H9 (cell line): ENCODE measurements at regions not wholly inside any gene's neighbourhood (a gene's known extent, or its start where the extent isn't known, plus 50 kb on each side); places are given as distances from the start of the nearest gene placed in this dataset.

Source experiments
- DNase-seq: peaks from one replicate; pipeline ENCODE4 v3.0.0-alpha.2; 2017
- H2AFZ ChIP-seq: one replicate; pipeline ENCODE4 v1.6.1; 2013; ENCODE audit warnings: mild to moderate bottlenecking, low read length, control low read depth, moderate library complexity
- H2AK5ac ChIP-seq: 2 replicates; pipeline ENCODE4 v1.6.1; 2013; ENCODE audit warnings: low read length, control low read depth, mixed read lengths; ENCODE audit not compliant: insufficient read length
- H2BK120ac ChIP-seq: one replicate; pipeline ENCODE4 v1.6.1; 2013; ENCODE audit warnings: low read depth, mild to moderate bottlenecking, low read length, control low read depth, inconsistent platforms; ENCODE audit not compliant: poor library complexity, severe bottlenecking
- H2BK12ac ChIP-seq: 2 replicates; pipeline ENCODE4 v1.6.1; 2013; ENCODE audit warnings: low read length, control low read depth, mixed read lengths, low read depth; ENCODE audit not compliant: insufficient read length
- H2BK15ac ChIP-seq: 2 replicates; pipeline ENCODE4 v1.6.1; 2013; ENCODE audit warnings: low read depth, low read length, control low read depth
- H2BK20ac ChIP-seq: one replicate; pipeline ENCODE4 v1.6.1; 2013; ENCODE audit warnings: low read depth, mild to moderate bottlenecking, low read length, control low read depth, inconsistent platforms; ENCODE audit not compliant: poor library complexity, severe bottlenecking
- H2BK5ac ChIP-seq: 2 replicates; pipeline ENCODE4 v1.6.1; 2013; ENCODE audit warnings: low read length, control low read depth, mixed read lengths; ENCODE audit not compliant: insufficient read length
- H3K14ac ChIP-seq: 2 replicates; pipeline ENCODE4 v1.6.1; 2013; ENCODE audit warnings: low read length, control low read depth; ENCODE audit not compliant: insufficient read depth
- H3K18ac ChIP-seq: 2 replicates; pipeline ENCODE4 v1.6.1; 2013; ENCODE audit warnings: low read depth, mild to moderate bottlenecking, mixed read lengths, low read length, control low read depth; ENCODE audit not compliant: insufficient read length
- H3K23ac ChIP-seq: 2 replicates; pipeline ENCODE4 v1.6.1; 2013; ENCODE audit warnings: low read length, control low read depth, mixed read lengths, low read depth; ENCODE audit not compliant: insufficient read length
- H3K23me2 ChIP-seq: 2 replicates; pipeline ENCODE4 v1.6.1; 2013; ENCODE audit warnings: low read depth, mild to moderate bottlenecking, mixed read lengths, low read length, control low read depth; ENCODE audit not compliant: insufficient read length, poor library complexity, severe bottlenecking
- H3K27ac ChIP-seq: 2 replicates; pipeline ENCODE4 v1.5.1; 2013; ENCODE audit warnings: low read length, control low read depth, mixed read lengths, low read depth; ENCODE audit not compliant: insufficient read length
- H3K27me3 ChIP-seq: 2 replicates; pipeline ENCODE4 v1.6.1; 2013; ENCODE audit warnings: low read length, control low read depth, inconsistent platforms; ENCODE audit not compliant: insufficient read depth
- H3K4ac ChIP-seq: 2 replicates; pipeline ENCODE4 v1.6.1; 2013; ENCODE audit warnings: low read depth, mild to moderate bottlenecking, control low read depth, inconsistent platforms, low read length, moderate library complexity
- H3K4me1 ChIP-seq: 2 replicates; pipeline ENCODE4 v1.6.1; 2013; ENCODE audit warnings: low read length, control low read depth, inconsistent platforms; ENCODE audit not compliant: insufficient read depth
- H3K4me2 ChIP-seq: 2 replicates; pipeline ENCODE4 v1.6.1; 2013; ENCODE audit warnings: low read length, control low read depth, mixed read lengths; ENCODE audit not compliant: insufficient read length, insufficient read depth
- H3K56ac ChIP-seq: 2 replicates; pipeline ENCODE4 v1.6.1; 2013; ENCODE audit warnings: low read depth, mild to moderate bottlenecking, mixed read lengths, low read length, control low read depth; ENCODE audit not compliant: insufficient read length
- H3K79me1 ChIP-seq: 2 replicates; pipeline ENCODE4 v1.6.1; 2013; ENCODE audit warnings: low read depth, mild to moderate bottlenecking, moderate library complexity, low read length, control low read depth, inconsistent platforms; ENCODE audit not compliant: insufficient read depth, poor library complexity, severe bottlenecking
- H3K79me2 ChIP-seq: 2 replicates; pipeline ENCODE4 v1.6.1; 2013; ENCODE audit warnings: low read length, control low read depth, inconsistent platforms; ENCODE audit not compliant: insufficient read depth
- H3K9ac ChIP-seq: 2 replicates; pipeline ENCODE4 v1.6.1; 2013; ENCODE audit warnings: low read length, control low read depth, mixed read lengths; ENCODE audit not compliant: insufficient read length; ENCODE audit errors: extremely low read depth
- H3K9me3 ChIP-seq: one replicate; pipeline ENCODE4 v1.6.1; 2013; ENCODE audit warnings: low read depth, low read length, inconsistent platforms; ENCODE audit not compliant: control insufficient read depth
- H3T11ph ChIP-seq: one replicate; pipeline ENCODE4 v1.6.1; 2013; ENCODE audit warnings: mild to moderate bottlenecking, low read length, control low read depth, inconsistent platforms
- H4K20me1 ChIP-seq: one replicate; pipeline ENCODE4 v1.6.1; 2013; ENCODE audit not compliant: control insufficient read depth, insufficient read length, insufficient read depth
- H4K5ac ChIP-seq: 2 replicates; pipeline ENCODE4 v1.6.1; 2013; ENCODE audit warnings: low read depth, mild to moderate bottlenecking, mixed read lengths, low read length, control low read depth; ENCODE audit not compliant: insufficient read length
- H4K8ac ChIP-seq: replicated peaks from 2 replicates; pipeline ENCODE4 v1.6.1; 2013; ENCODE audit warnings: low read length, control low read depth, mixed read lengths, low read depth; ENCODE audit not compliant: insufficient read length
- H4K91ac ChIP-seq: 2 replicates; pipeline ENCODE4 v1.6.1; 2013; ENCODE audit warnings: low read depth, mild to moderate bottlenecking, moderate library complexity, mixed read lengths, low read length, control low read depth; ENCODE audit not compliant: insufficient read length
- H3K27ac Mint-ChIP-seq, 3 experiments: 2 replicates in 2 of 3; 3 replicates in 1 of 3; pipeline ENCODE4 v1.8.0; 2020 to 2021; ENCODE audit warnings: mixed read lengths in 3 of 3, mild to moderate bottlenecking in 1 of 3, moderate library complexity in 1 of 3
- H3K27me3 Mint-ChIP-seq: 2 replicates; pipeline ENCODE4 v1.8.0; 2021; ENCODE audit warnings: low read depth, mild to moderate bottlenecking, moderate library complexity, mixed read lengths
- H3K36me3 Mint-ChIP-seq, 3 experiments: 2 replicates in 2 of 3; 3 replicates in 1 of 3; pipeline ENCODE4 v1.8.0; 2020 to 2021; ENCODE audit warnings: low read depth in 3 of 3, mixed read lengths in 3 of 3; ENCODE audit not compliant: insufficient read depth in 1 of 3
- H3K4me1 Mint-ChIP-seq, 2 experiments: 2 replicates each; pipeline ENCODE4 v1.8.0; 2020; ENCODE audit warnings: mixed read lengths in 2 of 2
- H3K4me3 Mint-ChIP-seq, 2 experiments: 2 replicates in 1 of 2; 3 replicates in 1 of 2; pipeline ENCODE4 v1.8.0; 2020 to 2021; ENCODE audit warnings: mild to moderate bottlenecking in 2 of 2, mixed read lengths in 2 of 2, moderate library complexity in 1 of 2
- H3K9me3 Mint-ChIP-seq, 2 experiments: 2 replicates in 1 of 2; 3 replicates in 1 of 2; pipeline ENCODE4 v1.8.0; 2020; ENCODE audit warnings: mild to moderate bottlenecking in 2 of 2, mixed read lengths in 2 of 2, moderate library complexity in 1 of 2
- CTCF ChIP-seq: fragments of 200-600 bp; sonication (generic); conservative IDR thresholded peaks from 3 replicates; pipeline ENCODE4 v1.8.0; 2021; ENCODE audit warnings: antibody characterized with exemption, mild to moderate bottlenecking
- WGBS: extraction: QIAGEN DNeasy Blood & Tissue Kit; methylation state at CpG from one replicate; pipeline ENCODE4 v1.1.7; 2013; ENCODE audit warnings: missing lambda C conversion rate, low lambda C conversion rate, mixed read lengths; ENCODE audit not compliant: insufficient read length; ENCODE audit errors: extremely low coverage; 5-methylcytosine and 5-hydroxymethylcytosine counted together

GRCh38 chr15:85879334-85880163 lies 84.8 kb upstream of the KLHL25 start:
- H3K9me3 ChIP-seq, result no peaks in the 10 kb centered on the region
- no peak overlapping the region for H2AFZ ChIP-seq
- H3K36me3 Mint-ChIP-seq, result no peaks in the 10 kb centered on the region; a peak in 2 of 7 replicates
- TF ChIP-seq CTCF, result no peak
- no peak overlapping the region for H2BK15ac ChIP-seq
- H4K8ac ChIP-seq, result no peak overlapping the region
- no peaks in the 10 kb centered on the region for H3K79me1 ChIP-seq
- no peak overlapping the region for H3K56ac ChIP-seq
- no peak overlapping the region for H3K4me3 Mint-ChIP-seq
- no peak overlapping the region for H2AK5ac ChIP-seq
- H3K4me1 ChIP-seq, result no peaks in the 10 kb centered on the region
- H3K79me2 ChIP-seq, result no peaks in the 10 kb centered on the region
- peaks cover 0 to 6% of the 10 kb centered on the region in 2 experiments; a peak in 2 of 5 replicates for H3K9me3 Mint-ChIP-seq
- no peak overlapping the region for H3K4me2 ChIP-seq
- no peak overlapping the region for H3K4ac ChIP-seq
- H3K27me3 ChIP-seq, result no peaks in the 10 kb centered on the region
- no CpG with 5 or more reads among the region's 20 CpGs for WGBS
- no peak overlapping the region for H2BK20ac ChIP-seq
- no peak overlapping the region for H3T11ph ChIP-seq
- no peak overlapping the region for H3K18ac ChIP-seq
- no peak overlapping the region for H4K91ac ChIP-seq
- H3K23ac ChIP-seq, result no peak overlapping the region
- H3K27ac ChIP-seq, result no peak overlapping the region
- no peak overlapping the region for H3K9ac ChIP-seq
- no peaks in the 10 kb centered on the region for H4K20me1 ChIP-seq
- no peak overlapping the region for H3K27ac Mint-ChIP-seq
- H3K14ac ChIP-seq, result no peak overlapping the region; the same call in 1 of the 2 replicates
- H2BK120ac ChIP-seq, result no peak overlapping the region
- H2BK12ac ChIP-seq, result no peak overlapping the region
- H2BK5ac ChIP-seq, result no peak overlapping the region
- H3K27me3 Mint-ChIP-seq, result peaks cover 2% of the 10 kb centered on the region; the same call in 1 of the 2 replicates
- no peak overlapping the region for H4K5ac ChIP-seq
- H3K23me2 ChIP-seq, result no peaks in the 10 kb centered on the region
- peak; percentile 37 for DNase-seq
- H3K4me1 Mint-ChIP-seq, result peaks cover 2 to 5% of the 10 kb centered on the region in 2 experiments; a peak in 3 of 4 replicates
